HG03045 (cell line): ENCODE measurements at regions not wholly inside any gene's neighbourhood (a gene's known extent, or its start where the extent isn't known, plus 50 kb on each side); places are given as distances from the start of the nearest gene placed in this dataset.
"Not testable (repeated sequence)": the region's sequence is repeated elsewhere in the genome, so short reads cannot be mapped to it uniquely, and the experiment has no call there.

Experiments
- ATAC-seq: cut with Tn5 transposase; IDR thresholded peaks from one replicate; pipeline ENCODE4 v1.9.1; 2021; ENCODE audit warnings: mild to moderate bottlenecking, moderate library complexity; ENCODE audit not compliant: unreplicated experiment

DNA sequence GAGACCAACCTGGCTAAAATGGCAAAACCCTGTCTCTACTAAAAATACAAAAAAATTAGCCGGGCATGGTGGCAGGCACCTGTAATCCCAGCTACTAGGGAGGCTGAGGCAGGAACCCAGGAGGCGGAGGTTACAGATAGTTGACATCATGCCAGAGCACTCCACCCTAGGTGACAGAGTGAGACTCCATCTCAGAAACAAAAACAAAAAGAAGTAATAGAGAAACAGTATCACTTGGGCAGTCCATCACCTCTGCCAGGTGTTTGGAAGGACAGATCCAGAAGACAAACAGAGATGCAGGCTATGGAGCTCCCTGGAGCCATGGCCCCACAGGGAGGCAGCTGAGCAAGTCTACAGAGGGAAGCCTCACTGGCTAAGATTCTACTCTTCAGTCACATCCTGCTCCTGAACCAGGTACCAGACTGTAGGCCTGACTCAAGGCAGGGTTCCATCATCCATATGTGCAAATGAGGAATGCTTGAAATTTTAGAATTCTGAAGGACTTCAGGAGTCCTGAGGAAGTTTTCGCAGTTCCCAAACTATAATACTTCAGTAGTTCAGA is 81.4 kb upstream of the CPEB2 start:
- ATAC-seq, result no peak

DNA sequence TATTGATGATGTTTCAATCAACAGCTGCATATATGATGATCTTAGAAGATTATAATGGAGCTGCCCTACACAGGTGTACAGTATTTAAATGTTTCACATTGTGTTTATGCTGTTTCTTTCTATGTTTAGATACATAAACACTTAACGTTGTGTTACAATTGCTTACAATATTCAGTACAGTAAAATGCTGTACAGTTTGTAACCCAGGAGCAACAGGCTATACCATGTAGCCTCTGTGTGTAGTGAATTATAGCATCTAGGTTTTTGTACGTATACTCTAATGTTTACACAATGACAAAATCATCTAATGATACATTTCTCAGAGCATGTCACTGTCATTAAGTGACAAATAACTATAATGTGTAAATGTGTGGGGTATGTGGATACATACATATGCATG is 80.5 kb upstream of the CPEB2 start:
- not testable (repeated sequence) for ATAC-seq

DNA sequence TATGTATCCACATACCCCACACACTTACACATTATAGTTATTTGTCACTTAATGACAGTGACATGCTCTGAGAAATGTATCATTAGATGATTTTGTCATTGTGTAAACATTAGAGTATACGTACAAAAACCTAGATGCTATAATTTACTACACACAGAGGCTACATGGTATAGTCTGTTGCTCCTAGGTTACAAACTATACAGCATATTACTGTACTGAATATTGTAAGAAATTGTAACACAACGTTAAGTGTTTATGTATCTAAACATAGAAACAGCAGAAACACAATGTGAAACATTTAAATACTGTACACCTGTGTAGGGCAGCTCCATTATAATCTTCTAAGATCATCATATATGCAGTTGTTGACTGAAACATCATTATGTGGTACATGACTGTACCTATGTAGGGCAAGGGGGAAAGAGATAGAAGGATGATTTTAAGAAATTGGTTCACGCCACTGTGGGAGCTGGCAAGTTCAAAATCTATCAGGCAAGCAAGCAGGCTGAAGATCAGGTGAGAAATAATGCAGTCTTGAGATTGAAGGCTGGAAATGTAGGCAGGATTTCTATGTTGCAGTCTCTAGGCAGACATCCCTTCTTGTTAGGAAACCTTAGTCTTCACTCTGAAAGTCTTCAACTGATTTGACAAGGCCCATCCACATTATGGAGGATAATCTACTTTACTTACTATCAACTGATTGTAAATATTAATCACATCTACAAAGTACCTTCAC is 78.0 kb upstream of the CPEB2 start:
- ATAC-seq, result no peak

DNA sequence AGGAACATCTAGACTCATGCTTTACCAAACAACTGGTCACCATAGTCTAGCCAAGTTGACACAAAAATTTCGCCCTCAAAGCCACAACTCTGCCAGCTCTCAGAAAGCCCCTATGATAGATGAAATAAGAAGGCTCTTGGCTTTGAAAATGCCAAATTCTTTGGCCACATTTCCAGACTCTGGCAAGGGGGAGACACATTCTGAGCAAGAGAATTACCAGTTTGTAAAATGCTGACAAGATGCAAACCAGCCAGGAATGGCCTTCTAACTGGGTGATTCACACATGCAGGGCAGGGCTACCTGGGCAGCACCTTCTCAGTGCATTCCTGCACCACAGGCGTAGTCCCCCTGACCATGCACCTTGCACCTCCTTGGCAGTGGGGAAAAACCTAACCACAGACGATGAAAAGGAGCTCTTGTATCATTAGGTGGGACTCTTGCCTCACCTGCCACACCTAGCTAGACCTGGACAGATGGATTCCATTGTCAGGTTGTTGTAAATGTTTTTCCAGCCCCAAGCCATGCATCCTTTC is 77.4 kb upstream of the CPEB2 start:
- ATAC-seq, result no peak

DNA sequence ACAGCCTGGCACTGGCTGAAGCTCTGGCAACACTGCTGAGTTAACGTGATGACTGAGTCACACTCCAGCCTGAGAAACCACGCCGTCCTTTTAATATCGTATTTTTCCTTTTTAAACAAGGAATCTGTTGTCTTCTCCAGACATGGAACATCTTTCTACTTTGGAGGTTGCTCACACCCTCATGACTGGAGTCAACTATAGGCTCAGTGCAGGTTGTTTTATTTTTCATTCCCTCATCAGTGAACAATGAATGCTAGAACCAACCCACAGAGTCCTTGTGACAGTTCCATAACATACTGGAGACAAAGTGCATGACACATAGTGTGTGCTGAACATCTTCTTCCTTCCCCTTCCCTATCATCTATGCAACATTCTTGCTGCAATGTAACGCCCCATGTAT is 76.8 kb upstream of the CPEB2 start:
- ATAC-seq, result no peak

DNA sequence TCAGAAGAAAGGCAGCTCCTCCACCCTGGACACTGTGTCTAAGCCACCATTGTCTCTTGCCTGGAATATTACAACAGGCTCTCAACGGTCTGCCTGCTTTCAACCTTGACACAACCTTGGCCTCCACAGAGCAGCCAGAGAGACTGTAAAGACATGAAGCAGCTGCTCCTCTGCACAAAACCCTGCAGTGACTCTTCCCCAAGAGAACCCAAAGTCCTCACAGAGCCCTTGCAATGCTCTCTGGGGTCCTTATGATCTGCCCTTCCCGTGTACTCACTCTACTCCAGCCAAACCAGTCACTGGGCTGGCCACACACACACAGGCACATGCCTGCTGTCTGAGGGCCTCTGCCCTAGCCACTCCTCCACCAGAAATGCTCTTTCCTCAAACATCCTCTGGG is 75.9 kb upstream of the CPEB2 start:
- ATAC-seq, result no peak

DNA sequence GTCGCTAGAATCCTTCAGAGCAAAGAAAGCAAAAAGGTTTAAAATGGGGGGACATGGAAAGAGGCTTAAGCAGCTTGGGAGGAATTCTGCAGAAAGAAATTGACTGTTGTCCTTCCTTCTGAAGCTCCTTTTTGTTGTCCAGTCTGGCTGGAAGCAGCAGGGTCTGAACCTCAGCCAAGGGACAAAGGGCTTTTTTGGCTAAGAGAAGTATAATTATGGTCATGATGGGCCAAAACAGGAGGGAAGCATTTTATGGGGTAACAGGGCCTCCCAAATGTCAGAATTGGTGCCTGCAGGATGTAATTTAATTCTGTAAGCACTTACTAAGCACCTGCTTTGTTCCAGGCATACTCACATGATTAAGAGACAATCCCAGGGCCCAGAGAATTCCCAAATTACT is 74.2 kb upstream of the CPEB2 start:
- no peak for ATAC-seq

DNA sequence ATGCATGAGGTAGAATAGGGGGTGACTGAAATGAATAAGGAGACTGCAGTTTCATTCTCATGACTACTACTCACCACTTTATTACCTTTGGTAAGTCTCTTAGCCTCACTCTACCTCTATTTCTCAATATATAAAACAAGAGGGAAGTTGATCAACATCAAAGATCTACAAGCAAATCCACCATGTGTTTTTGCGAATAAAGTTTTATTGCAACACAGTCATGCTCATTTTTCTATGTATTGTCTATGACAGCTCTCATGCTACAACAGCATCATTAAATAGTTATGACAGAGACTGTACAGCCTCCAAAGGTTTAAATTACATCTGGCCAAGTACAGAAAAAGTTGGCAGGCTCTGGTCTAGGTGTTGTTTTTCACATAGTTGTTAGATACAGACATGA is 72.6 kb upstream of the CPEB2 start:
- ATAC-seq, result no peak

DNA sequence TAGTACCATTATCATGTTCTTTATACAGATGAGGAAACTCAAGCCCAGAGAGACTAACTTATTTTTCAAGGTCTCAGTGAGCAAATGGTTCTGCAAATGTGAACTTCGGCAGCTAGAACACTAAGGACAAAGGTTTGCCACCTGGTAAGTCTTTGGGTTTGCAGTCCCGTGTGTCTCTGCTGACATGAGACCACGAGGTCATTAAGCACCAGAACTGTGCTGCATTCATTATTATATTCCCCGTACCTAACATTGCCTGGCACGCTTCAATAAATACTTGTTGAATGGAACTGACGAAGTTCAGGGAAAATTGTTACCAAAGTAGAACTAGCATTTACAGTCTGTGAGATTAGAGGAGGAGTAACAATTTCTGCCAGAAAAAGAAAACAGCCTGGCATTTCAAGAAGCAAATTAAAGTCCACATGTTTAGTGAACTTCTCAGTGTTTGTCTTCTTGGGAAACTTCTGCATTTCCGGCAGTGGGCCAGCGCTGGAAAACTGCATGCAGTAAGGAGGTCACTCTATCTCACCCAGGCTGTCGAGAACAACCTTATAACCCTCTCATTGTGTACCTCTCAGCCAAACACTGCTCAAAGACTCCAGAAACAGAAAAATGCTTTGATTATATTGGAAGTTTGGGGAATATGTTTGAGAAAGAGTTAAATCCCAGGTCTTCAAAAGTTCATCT is 67.4 kb upstream of the CPEB2 start:
- no peak for ATAC-seq

DNA sequence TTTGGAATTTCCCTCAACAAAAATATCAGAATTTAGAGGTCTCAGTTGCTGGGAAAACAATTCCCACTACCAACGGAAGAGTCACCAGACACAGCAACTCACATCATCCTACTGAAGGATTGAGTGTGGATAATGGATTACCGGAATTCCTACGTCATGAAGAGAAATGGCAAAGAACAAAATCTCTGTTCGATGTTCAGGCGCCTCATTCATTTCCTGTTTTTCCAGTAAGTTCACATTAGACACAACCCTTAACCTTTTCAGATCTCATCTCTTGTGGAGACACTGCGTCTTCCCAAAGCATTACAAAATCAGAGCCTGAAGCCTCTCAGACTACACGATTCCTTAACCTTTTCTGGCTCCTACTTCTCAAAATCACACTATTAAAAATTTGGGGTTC is 58.5 kb upstream of the CPEB2 start:
- ATAC-seq, result no peak

DNA sequence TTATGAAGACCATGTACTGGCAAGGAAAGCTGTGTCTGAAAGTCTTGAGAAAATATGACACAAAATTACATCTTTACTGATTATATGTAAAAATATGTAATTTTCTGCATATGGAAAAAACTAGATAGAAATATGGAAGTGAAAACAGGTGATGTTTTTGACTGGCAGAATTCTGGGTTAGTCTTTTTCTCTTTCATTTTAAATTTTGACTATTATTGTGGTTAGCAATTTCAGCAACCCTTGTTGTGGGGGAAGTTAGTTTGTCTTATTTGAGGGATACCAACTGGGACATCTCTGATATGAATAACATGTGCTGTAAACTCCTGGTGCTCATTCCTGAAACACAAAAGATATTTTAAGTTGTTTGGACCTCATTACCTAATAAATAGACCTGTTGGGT is 49.9 kb upstream of the CPEB2 start:
- no peak for ATAC-seq
